ENCODE measurements at regions not wholly inside any gene's neighbourhood (a gene's known extent, or its start where the extent isn't known, plus 50 kb on each side); places are given as distances from the start of the nearest gene placed in this dataset.

- peak; percentile 32 for DNase-seq
- no peaks in the 10 kb centered on the region for H3K79me2 ChIP-seq (ENCODE audit: insufficient read depth)
- no peak overlapping the region for H3K4me3 ChIP-seq (ENCODE audit: low read depth in 2 of 2, low read length in 1 of 2)
- H3F3A ChIP-seq (replicated peaks; ENCODE audit: insufficient read depth): no peaks in the 10 kb centered on the region
- peaks cover 3% of the 10 kb centered on the region; the same call in 1 of the 2 replicates for H3K27me3 ChIP-seq (ENCODE audit: insufficient read depth)
- no peaks in the 10 kb centered on the region for H3K36me3 ChIP-seq (replicated peaks in 1 of 2; ENCODE audit: control insufficient read depth in 1 of 2, insufficient read depth in 2 of 2, low read length in 1 of 2)
- H3K9me2 ChIP-seq: no peaks in the 10 kb centered on the region
- H3K9me3 ChIP-seq: no peaks in the 10 kb centered on the region
- peaks cover 0 to 2% of the 10 kb centered on the region in 2 experiments; a peak in 2 of 4 replicates for H3K4me1 ChIP-seq (ENCODE audit: control insufficient read depth in 1 of 2, insufficient read depth in 2 of 2, low read depth in 1 of 2, low read length in 1 of 2)
- no peak overlapping the region for H2AFZ ChIP-seq (ENCODE audit: low read depth)
- WGBS (ENCODE audit: low lambda C conversion rate): 0% methylated on average over 2 of the region's 2 CpGs
- H4K20me1 ChIP-seq (ENCODE audit: insufficient read depth): no peaks in the 10 kb centered on the region
- TF ChIP-seq RAD21 (IDR thresholded peaks at IDR 0.05; ENCODE audit: low read length) (peak; percentile 62), JUND (IDR thresholded peaks at IDR 0.05) (no peak), RFX5 (IDR thresholded peaks at IDR 0.05; ENCODE audit: low read length) (no peak), EZH2phosphoT487 (IDR thresholded peaks at IDR 0.05; ENCODE audit: borderline replicate concordance, low read depth) (no peak), ELF1 (IDR thresholded peaks at IDR 0.05) (no peak), MXI1 (IDR thresholded peaks at IDR 0.05; ENCODE audit: low read depth, low read length) (no peak), SMC3 (IDR thresholded peaks at IDR 0.05; ENCODE audit: low read depth, low read length) (peak; percentile 30; the same call in 1 of the 2 replicates), FOSL2 (IDR thresholded peaks at IDR 0.05; ENCODE audit: borderline replicate concordance, low read depth) (no peak), MAX (IDR thresholded peaks at IDR 0.05; ENCODE audit: low read depth) (no peak), FOXM1 (IDR thresholded peaks at IDR 0.05; ENCODE audit: low read depth) (no peak)
- H3K4me2 ChIP-seq: no peak overlapping the region
- ChIA-PET POLR2A (no interaction called here), CTCF (interaction anchor here (0.7 kb wide), 1 partner anchor 413 kb away, joined by 3 read pairs; no protein-coding TSS in a partner anchor)
- no peak overlapping the region for H3K27ac ChIP-seq (ENCODE audit: low read depth in 2 of 2, low read length in 1 of 2)
- no peak overlapping the region for H3K9ac ChIP-seq
These were observed 147.1 kb upstream of the RPL34 start for GRCh38 chr4:108473163-108473720.

- TF ChIP-seq ZBTB33 (IDR thresholded peaks at IDR 0.05; ENCODE audit: borderline replicate concordance, low read depth): no peak
- no peak for TF ChIP-seq USF2 (IDR thresholded peaks at IDR 0.05; ENCODE audit: borderline replicate concordance, low read depth, low read length)
- no peak for TF ChIP-seq NRF1 (IDR thresholded peaks at IDR 0.05; ENCODE audit: low read depth, low read length)
- no peak for TF ChIP-seq RCOR1 (IDR thresholded peaks at IDR 0.05; ENCODE audit: low read length)
- peak; percentile 55; the same call in 1 of the 2 replicates for TF ChIP-seq MAX (IDR thresholded peaks at IDR 0.05; ENCODE audit: low read depth)
- no peak for TF ChIP-seq FOXM1 (IDR thresholded peaks at IDR 0.05; ENCODE audit: low read depth)
- no peak for TF ChIP-seq RXRA (IDR thresholded peaks at IDR 0.05; ENCODE audit: borderline replicate concordance, low read depth)
- no peak for TF ChIP-seq GABPA (IDR thresholded peaks at IDR 0.05; ENCODE audit: low read depth)
- peak; percentile 36; the same call in 1 of the 2 replicates for TF ChIP-seq JUND (IDR thresholded peaks at IDR 0.05)
- TF ChIP-seq TCF12 (IDR thresholded peaks at IDR 0.05): peak; percentile 62
- no peak for TF ChIP-seq USF1 (IDR thresholded peaks at IDR 0.05; ENCODE audit: borderline replicate concordance, low read depth)
- no peak for TF ChIP-seq CTCF (IDR thresholded peaks at IDR 0.05)
- peak; percentile 67 for TF ChIP-seq FOSL2 (IDR thresholded peaks at IDR 0.05; ENCODE audit: borderline replicate concordance, low read depth)
- Histone ChIP-seq H3K9ac (no peak overlapping the region), H3F3A (replicated peaks; ENCODE audit: insufficient read depth) (no peaks in the 10 kb centered on the region), H3K4me2 (peak overlapping the region; percentile 50; the same call in 1 of the 2 replicates), H3K4me1 (ENCODE audit: control insufficient read depth in 1 of 2, insufficient read depth in 2 of 2, low read depth in 1 of 2, low read length in 1 of 2) (peaks cover 0 to 4% of the 10 kb centered on the region in 2 experiments; a peak in 1 of 4 replicates), H3K9me3 (no peaks in the 10 kb centered on the region), H2AFZ (ENCODE audit: low read depth) (no peak overlapping the region), H4K20me1 (ENCODE audit: insufficient read depth) (no peaks in the 10 kb centered on the region), H3K79me2 (ENCODE audit: insufficient read depth) (no peaks in the 10 kb centered on the region), H3K27ac (ENCODE audit: low read depth in 2 of 2, low read length in 1 of 2) (no peak overlapping the region), H3K9me2 (no peaks in the 10 kb centered on the region), H3K36me3 (replicated peaks in 1 of 2; ENCODE audit: control insufficient read depth in 1 of 2, insufficient read depth in 2 of 2, low read length in 1 of 2) (no peaks in the 10 kb centered on the region), H3K4me3 (ENCODE audit: low read depth in 2 of 2, low read length in 1 of 2) (no peak overlapping the region; a peak in 1 of 4 replicates), H3K27me3 (ENCODE audit: insufficient read depth) (peaks cover 39% of the 10 kb centered on the region; the same call in 1 of the 2 replicates)
- ChIA-PET POLR2A (no interaction called here), CTCF (interaction anchor here (0.9 to 1.4 kb wide), 2 partner anchors 437 to 448 kb away, joined by 3 read pairs; no protein-coding TSS in a partner anchor)
- WGBS (ENCODE audit: low lambda C conversion rate): 17% methylated on average over 7 of the region's 7 CpGs
- no peak for DNase-seq
These were observed 153.2 kb upstream of the RPL34 start for GRCh38 chr4:108466936-108467902.
